ENCODE measurements at regions not wholly inside any gene's neighbourhood (a gene's known extent, or its start where the extent isn't known, plus 50 kb on each side); places are given as distances from the start of the nearest gene placed in this dataset.

DNA sequence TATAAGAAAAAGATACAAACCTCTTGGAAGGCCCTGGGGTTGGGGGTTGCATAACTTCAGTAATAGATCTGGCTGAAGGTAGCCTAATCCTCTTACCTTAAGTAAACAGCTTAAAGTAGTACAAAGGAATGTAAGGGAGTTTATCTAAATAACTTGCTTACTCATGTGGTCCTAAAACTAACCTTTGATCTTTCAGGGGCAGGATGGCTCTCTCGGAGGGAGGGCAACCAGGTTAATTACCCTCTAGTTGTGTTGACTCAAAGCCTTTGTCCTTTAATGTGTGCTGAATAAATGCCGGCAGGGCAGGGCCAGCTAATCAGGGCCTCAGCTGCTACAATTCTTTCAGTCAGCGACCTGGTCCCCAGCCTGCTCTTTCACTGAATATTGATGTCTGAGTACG, 822.0 kb upstream of the SLIT2 start:
- H3K4me1 ChIP-seq, result no peaks in the 10 kb centered on the region
- intact Hi-C loops (cut with DNase I), result no loop called here
- H3K27me3 ChIP-seq (ENCODE audit: low read depth), result no peaks in the 10 kb centered on the region
- no peak overlapping the region for H3K4me3 ChIP-seq
- TF ChIP-seq, protein P1, sequence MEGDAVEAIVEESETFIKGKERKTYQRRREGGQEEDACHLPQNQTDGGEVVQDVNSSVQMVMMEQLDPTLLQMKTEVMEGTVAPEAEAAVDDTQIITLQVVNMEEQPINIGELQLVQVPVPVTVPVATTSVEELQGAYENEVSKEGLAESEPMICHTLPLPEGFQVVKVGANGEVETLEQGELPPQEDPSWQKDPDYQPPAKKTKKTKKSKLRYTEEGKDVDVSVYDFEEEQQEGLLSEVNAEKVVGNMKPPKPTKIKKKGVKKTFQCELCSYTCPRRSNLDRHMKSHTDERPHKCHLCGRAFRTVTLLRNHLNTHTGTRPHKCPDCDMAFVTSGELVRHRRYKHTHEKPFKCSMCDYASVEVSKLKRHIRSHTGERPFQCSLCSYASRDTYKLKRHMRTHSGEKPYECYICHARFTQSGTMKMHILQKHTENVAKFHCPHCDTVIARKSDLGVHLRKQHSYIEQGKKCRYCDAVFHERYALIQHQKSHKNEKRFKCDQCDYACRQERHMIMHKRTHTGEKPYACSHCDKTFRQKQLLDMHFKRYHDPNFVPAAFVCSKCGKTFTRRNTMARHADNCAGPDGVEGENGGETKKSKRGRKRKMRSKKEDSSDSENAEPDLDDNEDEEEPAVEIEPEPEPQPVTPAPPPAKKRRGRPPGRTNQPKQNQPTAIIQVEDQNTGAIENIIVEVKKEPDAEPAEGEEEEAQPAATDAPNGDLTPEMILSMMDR (IDR thresholded peaks at IDR 0.05), result no peak
- H3K36me3 ChIP-seq, result no peaks in the 10 kb centered on the region
- H3K27ac ChIP-seq, result no peak overlapping the region
- DNase-seq (no peak), ATAC-seq (no peak)
- peaks cover 4% of the 10 kb centered on the region for H3K9me3 ChIP-seq

DNA sequence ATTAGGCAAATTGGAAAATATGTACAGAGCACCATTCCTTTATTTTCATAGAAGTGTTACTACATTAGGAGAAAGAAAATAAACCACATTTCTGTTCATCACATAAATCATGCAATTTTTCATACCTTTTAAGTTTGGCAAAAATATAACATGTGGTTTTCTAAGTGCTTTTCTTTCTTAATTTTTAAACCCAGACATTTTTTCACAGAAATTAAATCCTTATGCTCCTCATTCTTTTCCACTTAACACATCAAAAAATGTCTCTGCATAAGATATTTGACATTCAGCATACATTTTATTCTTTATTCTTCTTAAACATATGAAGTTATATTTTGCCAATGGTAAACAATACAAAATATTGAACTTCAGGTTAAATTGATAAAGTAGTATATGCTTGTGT, 826.6 kb upstream of the SLIT2 start:
- no peak for DNase-seq
- TF ChIP-seq, protein P1 (IDR thresholded peaks at IDR 0.05), result no peak
- intact Hi-C loops (cut with DNase I), result no loop called here

DNA sequence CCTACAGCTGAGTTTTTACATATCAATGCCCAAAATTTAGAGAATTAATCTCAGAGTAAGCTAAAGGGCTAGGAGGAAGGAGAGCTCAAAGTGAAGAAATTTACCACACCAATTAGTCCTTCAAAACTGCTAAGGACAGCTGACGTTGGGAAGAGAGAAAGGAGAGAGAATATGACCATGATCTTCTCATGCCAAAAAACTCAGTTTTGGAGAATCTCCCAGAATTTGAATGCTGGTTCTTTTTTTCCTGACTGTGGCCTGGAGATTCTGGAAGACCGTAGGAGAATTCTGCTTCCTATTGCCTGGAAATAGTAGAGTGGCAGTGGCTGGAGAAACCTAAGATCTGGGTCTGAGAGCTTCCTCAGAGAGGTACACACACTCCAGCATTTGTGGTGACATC, 834.4 kb upstream of the SLIT2 start:
- TF ChIP-seq, protein P1 (IDR thresholded peaks at IDR 0.05), result no peak
- no peak overlapping the region for H3K4me3 ChIP-seq
- H3K4me1 ChIP-seq, result no peaks in the 10 kb centered on the region
- intact Hi-C loops (cut with DNase I), result no loop called here
- no peaks in the 10 kb centered on the region for H3K36me3 ChIP-seq
- no peaks in the 10 kb centered on the region for H3K9me3 ChIP-seq
- DNase-seq (no peak), ATAC-seq (no peak)
- no peak overlapping the region for H3K27ac ChIP-seq
- H3K27me3 ChIP-seq (ENCODE audit: low read depth), result no peaks in the 10 kb centered on the region

More for the DNA sequence above, 826.6 kb upstream of the SLIT2 start:
- Histone ChIP-seq H3K27ac (no peak overlapping the region), H3K36me3 (no peaks in the 10 kb centered on the region), H3K27me3 (ENCODE audit: low read depth) (no peaks in the 10 kb centered on the region), H3K4me1 (no peaks in the 10 kb centered on the region), H3K4me3 (no peak overlapping the region), H3K9me3 (no peaks in the 10 kb centered on the region)
- ATAC-seq, result no peak

DNA sequence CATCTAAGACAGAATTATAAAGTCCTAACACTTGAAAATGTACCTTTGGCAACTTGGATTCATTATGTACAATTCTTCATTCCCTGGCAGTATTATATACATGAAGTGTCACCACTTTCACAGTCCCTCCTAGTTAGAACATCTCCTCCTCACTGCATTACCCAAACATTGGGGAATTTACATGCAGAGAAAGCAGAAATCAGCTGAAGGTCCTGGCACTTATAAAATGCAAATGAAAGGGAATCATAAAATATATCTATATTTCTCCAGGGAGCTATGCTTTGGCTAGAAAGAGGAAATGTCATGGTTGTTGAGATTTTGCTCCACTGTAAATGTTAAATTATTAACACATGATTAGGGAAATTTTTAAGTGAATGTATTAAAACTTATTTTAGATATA, 835.6 kb upstream of the SLIT2 start:
- no peaks in the 10 kb centered on the region for H3K9me3 ChIP-seq
- H3K4me3 ChIP-seq, result no peak overlapping the region
- no peaks in the 10 kb centered on the region for H3K36me3 ChIP-seq
- DNase-seq (no peak), ATAC-seq (no peak)
- H3K4me1 ChIP-seq, result no peaks in the 10 kb centered on the region
- no peak overlapping the region for H3K27ac ChIP-seq
- TF ChIP-seq, protein P1 (IDR thresholded peaks at IDR 0.05), result no peak
- intact Hi-C loops (cut with DNase I), result no loop called here
- H3K27me3 ChIP-seq (ENCODE audit: low read depth), result no peaks in the 10 kb centered on the region

DNA sequence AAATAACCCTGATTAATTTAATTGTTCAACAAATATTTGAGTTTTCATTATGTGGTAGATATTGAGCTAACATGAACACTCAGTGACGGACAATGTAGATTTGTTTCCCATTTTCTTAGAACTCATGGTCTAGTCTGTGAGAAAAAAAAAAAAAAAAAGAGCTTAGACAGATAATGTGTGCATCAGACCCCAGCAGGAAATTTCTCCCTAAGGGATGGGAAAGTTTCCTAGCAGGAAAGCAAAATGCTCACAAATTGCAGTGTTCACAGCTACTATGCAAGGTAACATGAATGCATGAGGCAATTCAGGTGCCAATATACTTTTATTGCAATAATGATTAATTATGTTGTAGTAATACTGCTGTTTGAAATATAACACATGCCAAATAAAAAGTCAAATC, 843.2 kb upstream of the SLIT2 start:
- DNase-seq (no peak), ATAC-seq (no peak)
- Histone ChIP-seq H3K4me3 (no peak overlapping the region), H3K9me3 (no peaks in the 10 kb centered on the region), H3K4me1 (no peaks in the 10 kb centered on the region), H3K27ac (no peak overlapping the region), H3K27me3 (ENCODE audit: low read depth) (no peaks in the 10 kb centered on the region), H3K36me3 (no peaks in the 10 kb centered on the region)
- intact Hi-C loops (cut with DNase I), result no loop called here
- TF ChIP-seq, protein P1 (IDR thresholded peaks at IDR 0.05), result no peak

DNA sequence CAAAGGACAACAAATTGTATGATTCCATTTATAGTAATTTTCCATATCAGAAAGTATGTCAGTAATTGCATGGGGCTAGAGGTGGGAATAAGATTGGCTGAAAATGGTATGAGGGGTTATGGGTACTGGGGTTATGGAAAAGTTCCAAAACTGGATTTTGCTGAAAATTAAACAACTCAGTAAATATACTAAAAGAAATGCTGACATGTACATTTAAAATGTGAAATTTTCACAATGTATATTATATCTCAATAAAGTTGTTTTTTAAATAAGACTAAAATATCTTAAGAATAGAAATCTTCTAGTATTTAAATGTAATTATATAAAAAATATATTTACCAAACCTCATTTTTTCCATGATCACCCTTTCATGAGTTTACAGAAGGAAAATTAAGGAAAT, 844.9 kb upstream of the SLIT2 start:
- H3K27ac ChIP-seq, result no peak overlapping the region
- no peaks in the 10 kb centered on the region for H3K27me3 ChIP-seq (ENCODE audit: low read depth)
- H3K4me3 ChIP-seq, result no peak overlapping the region
- H3K9me3 ChIP-seq, result no peaks in the 10 kb centered on the region
- no peaks in the 10 kb centered on the region for H3K36me3 ChIP-seq
- intact Hi-C loops (cut with DNase I), result no loop called here
- TF ChIP-seq, protein P1 (IDR thresholded peaks at IDR 0.05), result no peak
- no peak for DNase-seq
- H3K4me1 ChIP-seq, result no peaks in the 10 kb centered on the region
- ATAC-seq, result no peak

Measured in lower lobe of right lung (tissue), 2 donors.